ENCODE measurements at regions not wholly inside any gene's neighbourhood (a gene's known extent, or its start where the extent isn't known, plus 50 kb on each side); places are given as distances from the start of the nearest gene placed in this dataset.
"Not testable (repeated sequence)": the region's sequence is repeated elsewhere in the genome, so short reads cannot be mapped to it uniquely, and the experiment has no call there.

DNA sequence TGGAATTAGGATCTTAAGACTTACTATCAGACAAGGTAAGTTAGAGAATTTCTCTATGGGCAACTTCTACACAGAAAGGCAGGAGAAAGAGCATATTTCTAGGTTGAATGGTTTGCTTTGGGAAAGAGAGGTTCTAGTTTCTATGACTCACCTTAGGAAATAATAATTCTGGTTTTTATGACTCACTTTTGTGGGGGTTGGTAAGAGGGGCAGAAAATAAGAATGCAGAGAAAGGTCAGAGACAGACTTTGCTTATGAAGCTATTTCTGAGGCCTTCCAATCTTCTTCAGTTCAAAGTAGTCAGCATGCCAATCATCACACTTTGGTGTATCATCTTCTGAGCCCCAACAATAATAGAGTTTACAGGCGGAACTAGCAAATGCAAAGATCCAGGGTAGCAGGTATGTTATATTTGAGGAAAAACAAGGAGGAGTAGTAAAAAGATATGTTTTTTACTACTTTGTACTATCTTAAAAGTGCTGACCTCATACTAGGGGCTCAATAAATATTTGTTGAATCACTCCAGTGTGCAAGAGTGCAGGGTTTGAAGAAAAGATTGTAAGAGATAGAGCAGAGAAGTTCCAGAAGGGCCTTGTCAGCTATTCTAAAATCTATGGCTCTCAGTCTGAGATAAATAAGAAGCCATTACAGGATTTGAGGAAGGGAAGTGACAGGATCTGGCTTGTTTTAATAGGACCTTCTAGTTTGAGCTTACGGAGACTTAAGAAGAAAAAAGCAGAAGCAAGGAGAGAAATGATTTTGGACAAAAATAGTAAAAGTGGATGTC lies 56.7 kb upstream of the LRFN5 start:
- DNase-seq = no peak

GRCh38 chr14:41549282-41549681 lies 57.4 kb upstream of the LRFN5 start:
- no peak for DNase-seq

DNA sequence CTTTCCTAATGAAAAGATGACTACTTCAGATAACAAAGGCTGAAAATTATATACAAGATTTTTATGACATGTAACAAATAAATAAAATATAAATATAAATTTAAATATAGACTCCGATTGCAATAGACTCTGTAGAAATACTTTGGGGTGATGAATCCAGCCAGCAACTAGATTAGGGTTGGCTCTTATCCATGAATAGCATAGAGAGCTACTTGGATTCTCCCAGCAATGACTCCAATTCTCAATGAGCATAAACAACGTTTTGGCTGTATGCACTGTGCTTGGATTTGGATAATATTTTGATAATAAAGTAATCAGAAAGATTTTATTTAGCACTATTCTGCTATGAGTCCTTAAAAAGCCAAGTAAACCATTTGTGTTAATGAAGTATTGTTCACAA lies 58.0 kb upstream of the LRFN5 start:
- DNase-seq = no peak

DNA sequence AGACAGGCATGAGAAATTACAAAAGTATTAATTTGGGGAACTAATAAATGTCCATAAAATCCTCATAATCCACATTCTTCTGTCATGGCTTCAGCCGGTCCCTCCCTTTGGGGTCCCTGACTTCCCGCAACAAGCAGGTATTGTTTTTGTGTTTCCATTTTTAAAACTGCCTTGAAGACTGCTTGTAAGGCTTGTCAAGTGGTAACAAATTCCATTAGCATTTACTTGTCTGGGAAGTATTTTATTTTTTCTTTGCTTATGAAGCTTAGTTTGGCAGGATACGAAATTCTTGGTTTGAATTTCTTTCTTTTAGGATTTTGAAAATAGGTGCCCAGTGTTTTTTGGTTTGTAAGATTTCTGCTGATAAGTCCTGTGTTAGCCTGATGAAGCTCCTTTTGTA lies 65.3 kb upstream of the LRFN5 start:
- DNase-seq = no peak

DNA sequence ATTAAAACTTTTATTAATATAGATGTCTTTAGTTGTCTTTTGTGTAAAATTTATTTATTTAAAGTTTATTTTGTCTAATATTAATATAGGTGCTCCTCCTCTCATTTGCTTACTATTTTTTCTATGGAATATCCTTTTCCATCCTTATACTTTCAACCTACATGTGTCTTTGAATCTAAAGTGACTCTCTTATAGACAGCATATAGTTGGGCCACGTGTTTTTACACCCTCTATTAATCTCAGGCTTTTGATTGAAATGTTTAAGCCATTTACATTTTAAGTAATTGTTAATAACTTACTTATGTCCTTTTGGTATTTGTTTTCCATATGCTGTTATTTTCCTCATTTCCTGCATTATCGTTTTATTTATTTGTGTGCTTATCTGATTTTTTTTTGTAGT lies 74.4 kb upstream of the LRFN5 start:
- no peak for DNase-seq

- no peak for DNase-seq
Observed at GRCh38 chr14:41521891-41522290, 84.8 kb upstream of the LRFN5 start.

DNA sequence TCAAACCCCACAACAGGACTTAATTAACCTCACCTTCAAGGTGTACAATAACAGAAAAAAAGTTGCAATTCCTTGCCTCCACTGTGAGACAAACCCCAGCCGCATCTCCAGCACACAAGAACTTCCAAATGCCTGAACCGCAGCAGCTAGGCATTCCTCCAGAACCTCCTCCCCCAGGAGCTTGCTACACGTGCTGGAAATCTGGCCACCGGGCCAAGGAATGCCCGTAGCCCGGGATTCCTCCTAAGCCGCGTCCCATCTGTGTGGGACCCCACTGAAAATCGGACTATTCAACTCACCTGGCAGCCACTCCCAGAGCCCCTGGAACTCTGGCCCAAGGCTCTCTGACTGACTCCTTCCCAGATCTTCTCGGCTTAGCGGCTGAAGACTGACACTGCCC lies 88.6 kb upstream of the LRFN5 start:
- DNase-seq = not testable (repeated sequence)

DNA sequence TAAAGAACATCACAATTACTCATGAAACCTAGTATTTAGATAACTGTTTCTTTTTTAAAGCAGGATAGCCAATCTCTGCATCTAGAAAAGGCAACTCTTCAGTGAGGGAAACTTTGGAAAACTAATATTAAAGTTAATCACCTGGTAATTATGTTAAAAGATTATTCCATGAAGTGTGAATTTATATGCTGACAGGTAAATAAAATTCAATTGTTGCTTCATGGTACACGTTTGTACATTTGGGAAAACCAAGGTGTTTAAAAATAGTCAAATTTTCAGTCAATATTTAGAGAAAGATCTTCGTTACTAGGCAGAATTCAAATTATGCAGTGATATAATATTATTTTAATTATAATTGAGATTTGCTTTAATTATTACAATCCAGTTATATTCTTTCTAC lies 100.1 kb upstream of the LRFN5 start:
- DNase-seq = no peak

DNA sequence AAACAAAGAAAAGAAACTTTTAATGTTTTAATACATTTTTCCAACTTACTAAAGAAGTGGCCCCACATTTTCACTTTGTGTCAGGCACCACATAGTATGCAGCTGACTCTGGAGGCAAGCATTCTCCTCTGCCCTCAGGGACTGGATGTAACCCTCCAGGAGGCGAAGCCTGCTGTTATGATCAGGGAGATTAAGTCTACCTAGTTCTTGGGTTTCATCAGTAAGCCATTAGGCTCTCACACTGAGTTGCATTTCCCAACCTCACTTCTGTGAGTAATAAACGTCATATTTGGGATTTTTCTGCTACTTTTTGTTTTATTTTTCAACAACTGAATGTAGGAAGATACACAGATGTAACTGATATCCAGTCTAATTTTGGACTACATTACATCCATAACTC lies 101.2 kb upstream of the LRFN5 start:
- no peak for DNase-seq

DNA sequence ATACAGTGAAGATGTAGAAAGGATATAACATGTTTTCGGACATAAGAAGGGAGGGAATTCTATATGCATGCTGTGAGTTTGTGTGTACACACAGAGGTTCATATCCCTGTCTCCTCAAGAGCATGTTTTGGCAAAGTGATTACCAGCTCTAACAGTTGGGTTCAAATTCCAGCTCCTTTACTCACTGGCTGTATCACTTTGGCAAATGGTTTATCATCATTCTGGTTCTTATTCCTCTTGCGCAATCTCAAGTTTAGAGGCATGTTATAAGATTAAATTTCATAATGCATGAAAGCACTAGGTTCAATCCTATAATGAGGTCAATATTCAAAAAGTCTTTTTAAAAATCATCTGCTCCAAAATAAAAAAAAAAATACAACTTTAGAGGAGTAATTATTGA lies 107.7 kb upstream of the LRFN5 start:
- DNase-seq = no peak

DNA sequence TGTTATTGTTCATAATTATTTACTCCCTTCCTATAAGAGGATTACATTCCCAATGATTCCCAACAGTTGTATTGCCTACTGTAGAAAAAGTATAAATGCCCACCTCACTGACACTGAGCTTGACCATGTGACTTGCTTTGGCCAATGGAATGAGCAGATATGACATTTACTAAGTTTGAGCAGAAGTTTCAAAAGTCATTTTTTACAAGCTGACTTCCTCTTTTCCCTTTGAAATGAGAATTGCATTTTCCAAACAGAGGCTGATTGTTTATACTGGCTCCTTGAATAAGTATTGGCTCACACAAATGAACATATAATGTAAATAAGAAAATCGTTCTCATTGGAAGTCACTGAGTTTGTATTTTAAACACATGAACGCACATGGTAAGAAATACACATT lies 116.4 kb upstream of the LRFN5 start:
- DNase-seq = no peak

- no peak for DNase-seq
Observed at GRCh38 chr14:41489315-41489972, 117.2 kb upstream of the LRFN5 start.

DNA sequence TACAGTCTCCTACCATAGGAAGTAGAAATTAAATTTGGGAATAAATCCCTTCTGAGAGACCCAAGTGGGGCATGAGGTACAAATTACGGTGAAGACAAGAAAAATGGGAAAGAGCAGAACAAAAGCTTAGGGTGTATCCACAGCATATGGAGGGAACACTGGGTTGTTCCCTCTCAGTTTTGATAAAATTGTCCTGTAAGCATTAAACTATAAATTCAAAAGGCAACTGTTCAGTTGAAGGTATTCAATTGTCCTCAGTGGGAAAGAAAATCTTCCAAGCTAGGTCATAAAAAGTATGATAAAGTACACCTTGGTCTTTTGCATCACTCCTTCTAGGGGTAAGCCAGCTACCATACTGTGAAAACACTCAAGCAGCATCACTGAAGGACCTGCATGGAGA lies 118.3 kb upstream of the LRFN5 start:
- no peak for DNase-seq

DNA sequence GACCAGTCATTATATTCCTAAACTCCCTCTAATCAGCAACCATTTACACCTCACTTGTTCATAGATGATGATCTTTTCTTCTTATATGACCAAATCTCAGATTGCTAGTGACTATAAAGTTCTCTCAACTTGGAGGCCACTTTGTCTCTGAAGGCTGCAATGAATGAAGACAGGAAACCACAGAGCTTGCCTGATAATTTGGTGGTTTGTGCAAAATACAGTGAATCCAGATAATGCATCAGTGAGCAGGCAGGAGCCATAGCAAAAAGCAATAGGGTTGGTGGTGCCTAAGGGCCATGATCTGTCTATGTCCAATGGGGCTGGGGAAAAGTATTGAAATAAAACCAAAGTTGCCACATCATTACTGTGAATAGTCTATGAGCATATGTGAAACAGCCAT lies 123.8 kb upstream of the LRFN5 start:
- DNase-seq = no peak

GRCh38 chr14:41476526-41476925 lies 130.2 kb upstream of the LRFN5 start:
- DNase-seq = no peak

DNA sequence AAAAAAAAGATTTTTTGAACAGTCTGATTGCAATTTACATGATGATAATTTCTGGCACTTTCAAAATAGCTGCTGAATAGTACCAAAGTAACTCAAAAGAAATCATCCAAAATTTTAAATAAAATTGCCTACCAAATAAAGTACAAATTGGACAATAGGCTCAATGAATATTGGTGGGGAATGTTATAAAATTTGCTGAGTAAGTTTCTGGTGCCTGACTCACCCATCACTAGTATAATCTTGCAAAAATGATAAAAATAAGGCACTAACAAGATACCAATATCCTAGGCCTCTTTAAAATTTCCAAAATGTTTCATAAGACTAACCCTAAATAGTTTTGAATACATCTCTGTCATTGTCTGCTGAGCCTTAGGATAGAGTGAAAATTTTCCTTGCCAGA lies 145.3 kb upstream of the LRFN5 start:
- no peak for DNase-seq

GRCh38 chr14:41457393-41457792 lies 149.3 kb upstream of the LRFN5 start:
- no peak for DNase-seq

- no peak for DNase-seq
Observed at GRCh38 chr14:41449066-41449465, 157.6 kb upstream of the LRFN5 start.

DNA sequence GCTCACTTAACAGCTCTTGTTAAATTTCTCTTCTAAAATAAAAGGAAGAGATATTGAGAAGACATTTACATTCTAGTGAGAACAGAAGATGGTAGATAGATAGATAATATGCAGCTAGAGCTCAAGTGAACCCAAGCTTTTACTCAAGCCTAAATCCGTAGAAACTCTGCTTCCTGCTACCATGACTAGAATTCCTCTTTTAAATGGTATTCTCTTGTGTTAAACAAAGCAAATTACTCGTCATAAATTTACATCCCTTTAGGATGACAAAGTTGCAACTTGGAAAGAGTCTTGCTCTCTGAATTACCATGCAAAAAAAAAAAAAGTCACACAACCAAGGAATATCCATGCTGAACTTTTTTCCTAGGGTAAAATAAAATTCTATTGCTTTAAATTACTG lies 160.7 kb upstream of the LRFN5 start:
- DNase-seq = no peak

DNA sequence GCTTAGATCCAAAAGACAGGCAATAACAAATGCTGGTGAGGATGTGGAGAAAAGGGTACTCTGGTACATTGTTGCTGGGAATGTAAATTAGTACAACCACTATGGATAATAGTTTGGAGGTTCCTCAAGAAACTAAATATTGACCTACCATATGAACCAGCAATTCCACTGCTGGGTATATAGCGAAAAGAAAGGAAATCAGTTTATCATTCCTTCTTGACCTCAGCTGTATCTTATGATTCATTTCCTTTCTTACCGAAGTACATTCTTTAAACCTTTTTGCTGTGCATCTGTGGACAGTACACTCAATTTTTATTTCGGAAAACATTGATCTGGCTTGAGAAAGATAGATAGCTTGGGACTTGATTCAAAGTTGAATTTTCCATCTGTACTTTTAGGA lies 183.2 kb upstream of the LRFN5 start:
- no peak for DNase-seq

GRCh38 chr14:41421308-41421707 lies 185.4 kb upstream of the LRFN5 start:
- not testable (repeated sequence) for DNase-seq

- no peak for DNase-seq
Observed at GRCh38 chr14:41419709-41420108, 187.0 kb upstream of the LRFN5 start.

DNA sequence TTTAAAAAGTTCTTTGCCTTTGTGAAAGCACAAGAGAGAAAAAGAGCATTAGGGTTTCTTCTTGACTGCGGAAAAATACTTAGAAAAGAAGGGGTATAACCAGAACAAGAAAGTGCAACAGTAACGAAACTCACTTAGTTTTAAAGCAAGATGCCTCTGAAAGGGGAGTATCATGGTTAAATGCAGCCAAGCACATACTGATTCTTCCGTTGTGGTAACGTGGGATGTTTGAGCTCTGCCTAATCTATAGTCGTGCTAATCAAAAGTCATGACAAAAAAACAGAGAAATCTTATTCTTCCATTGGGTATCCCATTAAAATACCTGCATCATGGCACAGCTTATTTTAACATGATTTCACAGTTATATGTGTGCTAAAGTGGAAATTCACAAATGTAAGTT lies 187.8 kb upstream of the LRFN5 start:
- DNase-seq = no peak

- DNase-seq = no peak
Observed at GRCh38 chr14:41409806-41410205, 196.9 kb upstream of the LRFN5 start.

DNA sequence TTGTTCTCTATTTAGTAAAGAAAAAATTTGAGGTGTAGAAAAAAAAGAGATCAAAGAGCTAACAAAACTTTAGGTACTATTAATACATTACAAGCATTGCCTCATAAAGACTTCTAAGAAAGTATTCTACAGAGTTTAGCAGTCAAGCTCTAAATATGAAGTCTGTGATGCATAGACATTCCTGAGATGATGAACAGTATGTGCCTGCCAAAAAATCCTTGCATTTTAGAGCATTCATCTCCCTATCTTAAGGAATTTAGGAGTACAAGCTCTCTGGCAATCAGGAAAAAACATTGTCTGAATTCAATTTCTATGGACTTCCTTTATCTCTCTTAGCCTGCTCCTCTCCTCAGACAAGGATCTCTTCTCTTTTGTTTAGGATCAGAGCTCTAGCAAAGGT lies 202.6 kb upstream of the LRFN5 start:
- no peak for DNase-seq

All from DMS153 (cell line).